HUES64 (cell line): ENCODE measurements at regions not wholly inside any gene's neighbourhood (a gene's known extent, or its start where the extent isn't known, plus 50 kb on each side); places are given as distances from the start of the nearest gene placed in this dataset.
A peak's percentile ranks its signal among the peaks of the same experiment; 100 is the strongest.
"Not testable (repeated sequence)": the region's sequence is repeated elsewhere in the genome, so short reads cannot be mapped to it uniquely, and the experiment has no call there.

ENCODE experiments used
- H3K27ac ChIP-seq: 2 replicates; pipeline ENCODE4 v1.7.0; 2013; ENCODE audit warnings: low read depth, low read length, inconsistent platforms
- H3K27me3 ChIP-seq: 2 replicates; pipeline ENCODE4 v1.6.1; 2013; ENCODE audit warnings: mild to moderate bottlenecking, low read length; ENCODE audit not compliant: insufficient read depth
- H3K36me3 ChIP-seq: 2 replicates; pipeline ENCODE4 v1.6.1; 2013; ENCODE audit warnings: mild to moderate bottlenecking, low read length; ENCODE audit not compliant: insufficient read depth
- H3K4me1 ChIP-seq: 2 replicates; pipeline ENCODE4 v1.6.1; 2013; ENCODE audit warnings: mild to moderate bottlenecking, low read length, moderate library complexity; ENCODE audit not compliant: insufficient read depth
- H3K4me3 ChIP-seq: 2 replicates; pipeline ENCODE4 v1.5.1; 2013; ENCODE audit warnings: mild to moderate bottlenecking, low read length, moderate library complexity
- H3K9ac ChIP-seq: 2 replicates; pipeline ENCODE4 v1.6.1; 2013; ENCODE audit warnings: mild to moderate bottlenecking, low read depth, low read length
- H3K9me3 ChIP-seq: 2 replicates; pipeline ENCODE4 v1.6.1; 2013; ENCODE audit warnings: low read depth, low read length; ENCODE audit not compliant: insufficient read depth
- WGBS: fragments of 150-250, 120-280 bp; methylation state at CpG from one replicate; pipeline ENCODE4 v1.1.7; 2013; ENCODE audit warnings: missing lambda C conversion rate; 5-methylcytosine and 5-hydroxymethylcytosine counted together

- Histone ChIP-seq H3K36me3 (no peaks in the 10 kb centered on the region), H3K9me3 (peaks cover 49% of the 10 kb centered on the region), H3K9ac (no peak overlapping the region), H3K4me1 (no peaks in the 10 kb centered on the region), H3K27ac (peak overlapping the region; percentile 5; the same call in 1 of the 2 replicates), H3K27me3 (no peaks in the 10 kb centered on the region), H3K4me3 (no peak overlapping the region)
- WGBS, result 83% methylated on average over 15 of the region's 15 CpGs
Measured at GRCh38 chr6:106866875-106867658, 107.5 kb downstream of the CD24 start.

GRCh38 chr6:106862858-106863257 is 111.7 kb downstream of the CD24 start:
- Histone ChIP-seq H3K27me3 (no peaks in the 10 kb centered on the region), H3K27ac (no peak overlapping the region), H3K4me3 (no peak overlapping the region), H3K4me1 (no peaks in the 10 kb centered on the region), H3K36me3 (no peaks in the 10 kb centered on the region), H3K9me3 (peaks cover 63% of the 10 kb centered on the region), H3K9ac (no peak overlapping the region)
- 93% methylated on average over 4 of the region's 4 CpGs for WGBS

- Histone ChIP-seq H3K4me3 (no peak overlapping the region), H3K4me1 (no peaks in the 10 kb centered on the region), H3K27me3 (no peaks in the 10 kb centered on the region), H3K27ac (no peak overlapping the region), H3K36me3 (no peaks in the 10 kb centered on the region), H3K9ac (no peak overlapping the region), H3K9me3 (peaks cover 53% of the 10 kb centered on the region)
- 90% methylated on average over 4 of the region's 4 CpGs for WGBS
Measured at GRCh38 chr6:106860940-106861339, 113.6 kb downstream of the CD24 start.

- WGBS, result 79% methylated on average over 3 of the region's 3 CpGs
- Histone ChIP-seq H3K4me1 (no peaks in the 10 kb centered on the region), H3K27ac (no peak overlapping the region), H3K4me3 (no peak overlapping the region), H3K9ac (no peak overlapping the region), H3K36me3 (no peaks in the 10 kb centered on the region), H3K27me3 (no peaks in the 10 kb centered on the region), H3K9me3 (peaks cover 40% of the 10 kb centered on the region)
Measured at GRCh38 chr6:106858653-106859092, 115.9 kb downstream of the CD24 start.

GRCh38 chr6:106857771-106858652 is 116.5 kb downstream of the CD24 start:
- no peaks in the 10 kb centered on the region for H3K27me3 ChIP-seq
- no peaks in the 10 kb centered on the region for H3K4me1 ChIP-seq
- peaks cover 35% of the 10 kb centered on the region for H3K9me3 ChIP-seq
- no peak overlapping the region for H3K9ac ChIP-seq
- no peak overlapping the region for H3K4me3 ChIP-seq
- no peaks in the 10 kb centered on the region for H3K36me3 ChIP-seq
- 91% methylated on average over 9 of the region's 9 CpGs for WGBS
- H3K27ac ChIP-seq, result no peak overlapping the region

- peaks cover 32% of the 10 kb centered on the region for H3K9me3 ChIP-seq
- H3K27me3 ChIP-seq, H3K4me1 ChIP-seq, H3K9ac ChIP-seq, H3K27ac ChIP-seq, H3K36me3 ChIP-seq, H3K4me3 ChIP-seq: not testable (repeated sequence)
- 95% methylated on average over 2 of the region's 2 CpGs for WGBS
Measured at GRCh38 chr6:106857310-106857709, 117.2 kb downstream of the CD24 start.

GRCh38 chr6:106856227-106856874 is 118.2 kb downstream of the CD24 start:
- H3K9ac ChIP-seq, result no peak overlapping the region
- H3K36me3 ChIP-seq, result no peaks in the 10 kb centered on the region
- WGBS, result 91% methylated on average over 7 of the region's 9 CpGs
- no peak overlapping the region for H3K4me3 ChIP-seq
- H3K27ac ChIP-seq, result no peak overlapping the region
- peaks cover 33% of the 10 kb centered on the region for H3K9me3 ChIP-seq
- H3K4me1 ChIP-seq, result no peaks in the 10 kb centered on the region
- H3K27me3 ChIP-seq, result no peaks in the 10 kb centered on the region

- H3K9me3 ChIP-seq, result peaks cover 22% of the 10 kb centered on the region
- WGBS, result 90% methylated on average over 3 of the region's 4 CpGs
- H3K9ac ChIP-seq, result no peak overlapping the region
- H3K27me3 ChIP-seq, result no peaks in the 10 kb centered on the region
- no peak overlapping the region for H3K4me3 ChIP-seq
- no peak overlapping the region for H3K27ac ChIP-seq
- no peaks in the 10 kb centered on the region for H3K36me3 ChIP-seq
- no peaks in the 10 kb centered on the region for H3K4me1 ChIP-seq
Measured at GRCh38 chr6:106855117-106855516, 119.4 kb downstream of the CD24 start.

- H3K27me3 ChIP-seq, result no peaks in the 10 kb centered on the region
- H3K4me3 ChIP-seq, result no peak overlapping the region
- no peak overlapping the region for H3K9ac ChIP-seq
- peaks cover 12% of the 10 kb centered on the region; the same call in 1 of the 2 replicates for H3K9me3 ChIP-seq
- H3K36me3 ChIP-seq, result no peaks in the 10 kb centered on the region
- H3K4me1 ChIP-seq, result no peaks in the 10 kb centered on the region; the same call in 1 of the 2 replicates
- 89% methylated on average over 5 of the region's 6 CpGs for WGBS
- no peak overlapping the region for H3K27ac ChIP-seq
Measured at GRCh38 chr6:106849676-106850332, 124.7 kb downstream of the CD24 start.

GRCh38 chr6:106849120-106849519 is 125.4 kb downstream of the CD24 start:
- Histone ChIP-seq H3K36me3 (no peaks in the 10 kb centered on the region), H3K27ac (no peak overlapping the region), H3K9ac (no peak overlapping the region), H3K4me1 (no peaks in the 10 kb centered on the region; the same call in 1 of the 2 replicates), H3K27me3 (no peaks in the 10 kb centered on the region), H3K4me3 (no peak overlapping the region), H3K9me3 (peaks cover 12% of the 10 kb centered on the region; the same call in 1 of the 2 replicates)
- 96% methylated on average over 3 of the region's 3 CpGs for WGBS
